SK-N-SH treated with all-trans-retinoic acid at 6 μM for 48 hours (cell line): ENCODE measurements at regions not wholly inside any gene's neighbourhood (a gene's known extent, or its start where the extent isn't known, plus 50 kb on each side); places are given as distances from the start of the nearest gene placed in this dataset.

Experiments
- ATAC-seq: fragments of 200-7000 bp; cut with Tn5 transposase; 3 replicates; pipeline ENCODE4 v1.9.1; 2020; ENCODE audit warnings: mild to moderate bottlenecking, moderate library complexity
- ARNTL ChIP-seq: fragments of 450-650 bp; formaldehyde crosslinking; IDR thresholded peaks from 2 replicates; pipeline ENCODE4 v1.5.0; 2020; ENCODE audit warnings: low read depth, mild to moderate bottlenecking, moderate library complexity, borderline replicate concordance
- BACH2 ChIP-seq: fragments of 250-450 bp; sonication (Bioruptor Pico); IDR thresholded peaks from 2 replicates; pipeline ENCODE4 v1.9.0; 2021; ENCODE audit warnings: mild to moderate bottlenecking, borderline replicate concordance
- CREB5 ChIP-seq: fragments of 250-450 bp; sonication (Bioruptor Pico); IDR thresholded peaks from 2 replicates; pipeline ENCODE4 v1.5.1; 2020; ENCODE audit warnings: low read depth, mild to moderate bottlenecking, moderate library complexity
- CSDC2 ChIP-seq: fragments of 250-450 bp; sonication (Bioruptor Pico); IDR thresholded peaks from 2 replicates; pipeline ENCODE4 v1.5.0; 2020; ENCODE audit warnings: mild to moderate bottlenecking, moderate library complexity
- ESRRG ChIP-seq: fragments of 250-450 bp; sonication (Bioruptor Pico); IDR thresholded peaks from 2 replicates; pipeline ENCODE4 v1.6.1; 2021; ENCODE audit warnings: mild to moderate bottlenecking
- GLIS3 ChIP-seq: fragments of 250-450 bp; sonication (Bioruptor Pico); IDR thresholded peaks from 2 replicates; pipeline ENCODE4 v1.5.0; 2020; ENCODE audit warnings: mild to moderate bottlenecking, moderate library complexity
- ISL1 ChIP-seq: fragments of 250-450 bp; sonication (Bioruptor Pico); IDR thresholded peaks from 2 replicates; pipeline ENCODE4 v2.1.2; 2022; ENCODE audit warnings: mild to moderate bottlenecking, moderate library complexity
- PPARA ChIP-seq: fragments of 250-450 bp; sonication (Bioruptor Pico); IDR thresholded peaks from 2 replicates; pipeline ENCODE4 v1.5.0; 2020; ENCODE audit warnings: mild to moderate bottlenecking, borderline replicate concordance
- RARB ChIP-seq: fragments of 250-450 bp; sonication (Bioruptor Pico); IDR thresholded peaks from 2 replicates; pipeline ENCODE4 v1.8.0; 2021; ENCODE audit warnings: mild to moderate bottlenecking, moderate library complexity
- TOX ChIP-seq: fragments of 250-450 bp; sonication (Bioruptor Pico); IDR thresholded peaks from 2 replicates; pipeline ENCODE4 v1.8.0; 2021; ENCODE audit warnings: mild to moderate bottlenecking, moderate library complexity, borderline replicate concordance
- ZFP30 ChIP-seq: fragments of 450-650 bp; formaldehyde crosslinking; IDR thresholded peaks from 2 replicates; pipeline ENCODE4 v1.5.0; 2022; ENCODE audit warnings: mild to moderate bottlenecking, moderate library complexity
- ZNF70 ChIP-seq: fragments of 450-650 bp; formaldehyde crosslinking; IDR thresholded peaks from 2 replicates; pipeline ENCODE4 v1.5.0; 2020; ENCODE audit warnings: mild to moderate bottlenecking, moderate library complexity
- ZNF8 ChIP-seq: fragments of 450-650 bp; formaldehyde crosslinking; IDR thresholded peaks from 2 replicates; pipeline ENCODE4 v1.5.0; 2020; ENCODE audit warnings: mild to moderate bottlenecking, moderate library complexity
- TF ChIP-seq, protein P1 (sequence below): fragments of 250-450 bp; sonication (Bioruptor Pico); IDR thresholded peaks from 2 replicates; pipeline ENCODE4 v1.5.1; 2021; ENCODE audit warnings: mild to moderate bottlenecking, moderate library complexity
- TF ChIP-seq, protein P2 (sequence below): fragments of 250-450 bp; sonication (Bioruptor Pico); IDR thresholded peaks from 2 replicates; pipeline ENCODE4 v1.5.0; 2020; ENCODE audit warnings: mild to moderate bottlenecking, moderate library complexity
- TF ChIP-seq, protein P3 (sequence below): fragments of 250-450 bp; sonication (Bioruptor Pico); IDR thresholded peaks from 2 replicates; pipeline ENCODE4 v1.8.0; 2021; ENCODE audit warnings: low read depth, mild to moderate bottlenecking, moderate library complexity, borderline replicate concordance

GRCh38 chr9:17871213-17871890 is 292.5 kb downstream of the SH3GL2 start:
- no peak for ATAC-seq
- no peak for TF ChIP-seq ARNTL (CRISPR knock-in tag)

DNA sequence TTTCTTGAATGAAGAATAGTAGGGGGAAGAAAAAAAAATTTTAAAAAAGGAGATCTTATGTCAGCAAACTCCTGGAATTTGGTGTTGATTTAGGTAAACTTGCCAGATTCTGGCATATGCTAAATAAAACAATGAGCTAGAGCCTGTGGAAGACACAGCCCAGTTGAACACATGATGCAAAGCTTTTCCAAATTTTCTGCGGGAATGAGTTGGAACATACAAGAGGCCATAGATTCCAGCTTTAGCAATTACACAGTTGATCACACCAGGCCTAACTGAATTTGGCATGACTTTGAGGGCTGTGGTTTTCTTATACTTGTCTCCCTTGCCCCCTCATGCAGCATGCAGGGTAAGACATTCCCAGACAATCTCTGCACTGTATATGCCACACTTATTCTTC is 297.0 kb downstream of the SH3GL2 start:
- TF ChIP-seq TOX (CRISPR knock-in tag) (no peak), ARNTL (CRISPR knock-in tag) (no peak), ISL1 (CRISPR knock-in tag) (no peak), ZFP30 (CRISPR knock-in tag) (no peak), ZNF8 (CRISPR knock-in tag) (no peak), PPARA (CRISPR knock-in tag) (no peak), ESRRG (no peak), RARB (CRISPR knock-in tag) (no peak), ZNF70 (CRISPR knock-in tag) (no peak)
- TF ChIP-seq, protein P1, sequence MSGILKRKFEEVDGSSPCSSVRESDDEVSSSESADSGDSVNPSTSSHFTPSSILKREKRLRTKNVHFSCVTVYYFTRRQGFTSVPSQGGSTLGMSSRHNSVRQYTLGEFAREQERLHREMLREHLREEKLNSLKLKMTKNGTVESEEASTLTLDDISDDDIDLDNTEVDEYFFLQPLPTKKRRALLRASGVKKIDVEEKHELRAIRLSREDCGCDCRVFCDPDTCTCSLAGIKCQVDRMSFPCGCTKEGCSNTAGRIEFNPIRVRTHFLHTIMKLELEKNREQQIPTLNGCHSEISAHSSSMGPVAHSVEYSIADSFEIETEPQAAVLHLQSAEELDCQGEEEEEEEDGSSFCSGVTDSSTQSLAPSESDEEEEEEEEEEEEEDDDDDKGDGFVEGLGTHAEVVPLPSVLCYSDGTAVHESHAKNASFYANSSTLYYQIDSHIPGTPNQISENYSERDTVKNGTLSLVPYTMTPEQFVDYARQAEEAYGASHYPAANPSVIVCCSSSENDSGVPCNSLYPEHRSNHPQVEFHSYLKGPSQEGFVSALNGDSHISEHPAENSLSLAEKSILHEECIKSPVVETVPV, result no peak
- TF ChIP-seq, protein P2, sequence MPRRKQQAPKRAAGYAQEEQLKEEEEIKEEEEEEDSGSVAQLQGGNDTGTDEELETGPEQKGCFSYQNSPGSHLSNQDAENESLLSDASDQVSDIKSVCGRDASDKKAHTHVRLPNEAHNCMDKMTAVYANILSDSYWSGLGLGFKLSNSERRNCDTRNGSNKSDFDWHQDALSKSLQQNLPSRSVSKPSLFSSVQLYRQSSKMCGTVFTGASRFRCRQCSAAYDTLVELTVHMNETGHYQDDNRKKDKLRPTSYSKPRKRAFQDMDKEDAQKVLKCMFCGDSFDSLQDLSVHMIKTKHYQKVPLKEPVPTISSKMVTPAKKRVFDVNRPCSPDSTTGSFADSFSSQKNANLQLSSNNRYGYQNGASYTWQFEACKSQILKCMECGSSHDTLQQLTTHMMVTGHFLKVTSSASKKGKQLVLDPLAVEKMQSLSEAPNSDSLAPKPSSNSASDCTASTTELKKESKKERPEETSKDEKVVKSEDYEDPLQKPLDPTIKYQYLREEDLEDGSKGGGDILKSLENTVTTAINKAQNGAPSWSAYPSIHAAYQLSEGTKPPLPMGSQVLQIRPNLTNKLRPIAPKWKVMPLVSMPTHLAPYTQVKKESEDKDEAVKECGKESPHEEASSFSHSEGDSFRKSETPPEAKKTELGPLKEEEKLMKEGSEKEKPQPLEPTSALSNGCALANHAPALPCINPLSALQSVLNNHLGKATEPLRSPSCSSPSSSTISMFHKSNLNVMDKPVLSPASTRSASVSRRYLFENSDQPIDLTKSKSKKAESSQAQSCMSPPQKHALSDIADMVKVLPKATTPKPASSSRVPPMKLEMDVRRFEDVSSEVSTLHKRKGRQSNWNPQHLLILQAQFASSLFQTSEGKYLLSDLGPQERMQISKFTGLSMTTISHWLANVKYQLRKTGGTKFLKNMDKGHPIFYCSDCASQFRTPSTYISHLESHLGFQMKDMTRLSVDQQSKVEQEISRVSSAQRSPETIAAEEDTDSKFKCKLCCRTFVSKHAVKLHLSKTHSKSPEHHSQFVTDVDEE (CRISPR knock-in tag), result no peak
- TF ChIP-seq, protein P3, sequence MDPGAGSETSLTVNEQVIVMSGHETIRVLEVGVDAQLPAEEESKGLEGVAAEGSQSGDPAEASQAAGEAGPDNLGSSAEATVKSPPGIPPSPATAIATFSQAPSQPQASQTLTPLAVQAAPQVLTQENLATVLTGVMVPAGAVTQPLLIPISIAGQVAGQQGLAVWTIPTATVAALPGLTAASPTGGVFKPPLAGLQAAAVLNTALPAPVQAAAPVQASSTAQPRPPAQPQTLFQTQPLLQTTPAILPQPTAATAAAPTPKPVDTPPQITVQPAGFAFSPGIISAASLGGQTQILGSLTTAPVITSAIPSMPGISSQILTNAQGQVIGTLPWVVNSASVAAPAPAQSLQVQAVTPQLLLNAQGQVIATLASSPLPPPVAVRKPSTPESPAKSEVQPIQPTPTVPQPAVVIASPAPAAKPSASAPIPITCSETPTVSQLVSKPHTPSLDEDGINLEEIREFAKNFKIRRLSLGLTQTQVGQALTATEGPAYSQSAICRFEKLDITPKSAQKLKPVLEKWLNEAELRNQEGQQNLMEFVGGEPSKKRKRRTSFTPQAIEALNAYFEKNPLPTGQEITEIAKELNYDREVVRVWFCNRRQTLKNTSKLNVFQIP (CRISPR knock-in tag), result no peak
- no peak for ATAC-seq

- ATAC-seq, result no peak
- TF ChIP-seq, protein P2 (CRISPR knock-in tag), result no peak
- TF ChIP-seq ZNF8 (CRISPR knock-in tag), result no peak
- no peak for TF ChIP-seq CREB5 (CRISPR knock-in tag)
- TF ChIP-seq, protein P3 (CRISPR knock-in tag), result no peak
- TF ChIP-seq CSDC2 (CRISPR knock-in tag), result no peak
- TF ChIP-seq BACH2, result no peak
- TF ChIP-seq PPARA (CRISPR knock-in tag), result no peak
- no peak for TF ChIP-seq GLIS3 (CRISPR knock-in tag)
- no peak for TF ChIP-seq ZFP30 (CRISPR knock-in tag)
These were observed 297.8 kb downstream of the SH3GL2 start for GRCh38 chr9:17876687-17877086.
